Panc1 (cell line): ENCODE measurements at regions not wholly inside any gene's neighbourhood (a gene's known extent, or its start where the extent isn't known, plus 50 kb on each side); places are given as distances from the start of the nearest gene placed in this dataset.

ENCODE experiments used
- ATAC-seq: fragments of 200-7000 bp; cut with Tn5 transposase; 2 replicates; pipeline ENCODE4 v1.9.1; 2020; ENCODE audit warnings: mild to moderate bottlenecking, moderate library complexity
- BruUV-seq: library from RNA; stranded (reverse); fragments of 400-500 nt; replicated peaks from 2 replicates; lab custom pipeline; 2021; lab: Mats Ljungman, UMichigan
- CTCF ChIA-PET: fragments of 300-600 bp; sonication (Branson Sonifier 250); formaldehyde crosslinking; loops from one replicate; lab custom pipeline; 2022; ENCODE audit warnings: antibody characterized with exemption; lab: Charles Lee
- POLR2A ChIA-PET: fragments of 300-600 bp; sonication (Branson Sonifier 250); formaldehyde crosslinking; loops from one replicate; lab custom pipeline; 2022; ENCODE audit warnings: antibody characterized with exemption; lab: Charles Lee
- DNase-seq: peaks from one replicate; pipeline ENCODE4 v3.0.0-alpha.2; 2010; ENCODE audit warnings: low read depth, low spot score
- H3K27ac ChIP-seq: 2 replicates; pipeline ENCODE4 v1.5.1; 2011; ENCODE audit warnings: mild to moderate bottlenecking, low read length, inconsistent platforms
- H3K27me3 ChIP-seq: fragments of 200-500 bp; sonication (Bioruptor generic); 2 replicates; pipeline ENCODE4 v1.6.0; 2014; ENCODE audit warnings: low read length, inconsistent platforms; ENCODE audit not compliant: control insufficient read depth, insufficient read depth
- H3K36me3 ChIP-seq: fragments of 200-500 bp; sonication (Bioruptor generic); 2 replicates; pipeline ENCODE4 v1.5.1; 2014; ENCODE audit warnings: inconsistent platforms, mild to moderate bottlenecking, low read length, moderate library complexity; ENCODE audit not compliant: control insufficient read depth, insufficient read depth
- H3K4me1 ChIP-seq: 2 replicates; pipeline ENCODE4 v1.5.1; 2011; ENCODE audit warnings: inconsistent platforms, mild to moderate bottlenecking, low read length, moderate library complexity; ENCODE audit not compliant: control insufficient read depth, insufficient read depth
- H3K4me3 ChIP-seq, 2 experiments: 2 replicates each; pipeline ENCODE4 v1.5.1; 2011 to 2012; ENCODE audit warnings: low read depth in 2 of 2, low read length in 2 of 2, mild to moderate bottlenecking in 2 of 2, inconsistent platforms in 1 of 2, moderate library complexity in 1 of 2
- H3K9me3 ChIP-seq: fragments of 200-500 bp; sonication (Bioruptor generic); 2 replicates; pipeline ENCODE4 v1.5.1; 2014; ENCODE audit warnings: low read depth, mild to moderate bottlenecking, inconsistent platforms, low read length, moderate library complexity; ENCODE audit not compliant: control insufficient read depth, insufficient read depth
- CTCF ChIP-seq: fragments of 450-650 bp; IDR thresholded peaks from 2 replicates; pipeline ENCODE4 v1.5.1; 2017; ENCODE audit warnings: mild to moderate bottlenecking
- POLR2AphosphoS5 ChIP-seq: IDR thresholded peaks from 2 replicates; pipeline ENCODE4 v1.6.1; 2012; ENCODE audit warnings: mild to moderate bottlenecking, low read depth, low read length, moderate library complexity
- REST ChIP-seq, 2 experiments: IDR thresholded peaks; 2 replicates each; pipeline ENCODE4 v1.6.1; 2011 to 2012; ENCODE audit warnings: low read depth in 2 of 2, control low read depth in 1 of 2, low read length in 1 of 2, mild to moderate bottlenecking in 1 of 2, moderate library complexity in 1 of 2; ENCODE audit not compliant: insufficient read depth in 1 of 2
- SIN3A ChIP-seq: IDR thresholded peaks from 2 replicates; pipeline ENCODE4 v1.6.1; 2012; ENCODE audit warnings: low read depth, mild to moderate bottlenecking, low read length, moderate library complexity, borderline replicate concordance; ENCODE audit not compliant: insufficient read depth
- TCF7L2 ChIP-seq: IDR thresholded peaks from 2 replicates; pipeline ENCODE4 v1.6.1; 2011; ENCODE audit warnings: mild to moderate bottlenecking, low read depth, low read length, inconsistent platforms
- in situ Hi-C: cut with HindIII; loops from 2 replicates; pipeline ENCODE4 v1.10.0; 2016; ENCODE audit warnings: low sequenced_read_pairs, low pct_unique_long_range_greater_than_20kb
- intact Hi-C: fragments of 100-400 bp; cut with micrococcal nuclease; formaldehyde crosslinking; loops from one replicate; pipeline ENCODE4 v1.10.0; 2022; ENCODE audit not compliant: unreplicated experiment

GRCh38 chr13:57799624-57800023 lies 168.1 kb downstream of the PCDH17 start:
- Histone ChIP-seq H3K36me3 (no peaks in the 10 kb centered on the region), H3K4me3 (no peak overlapping the region), H3K9me3 (no peaks in the 10 kb centered on the region), H3K4me1 (no peaks in the 10 kb centered on the region), H3K27me3 (no peaks in the 10 kb centered on the region), H3K27ac (no peak overlapping the region)
- BruUV-seq = no TSS peak
- ATAC-seq = no peak
- TF ChIP-seq TCF7L2 = no peak
- no peak for TF ChIP-seq SIN3A
- TF ChIP-seq REST (IDR thresholded peaks at IDR 0.05; ENCODE audit: insufficient read depth in 1 of 2, low read depth in 2 of 2, low read length in 1 of 2) = no peak
- TF ChIP-seq CTCF = no peak
- TF ChIP-seq POLR2AphosphoS5 = no peak
- POLR2A ChIA-PET = no interaction called here
- no peak for DNase-seq
- in situ Hi-C loops = no loop called here
- intact Hi-C loops = no loop called here
- CTCF ChIA-PET = no interaction called here

GRCh38 chr13:57813651-57814050 lies 182.1 kb downstream of the PCDH17 start:
- H3K36me3 ChIP-seq = no peaks in the 10 kb centered on the region
- in situ Hi-C loops = no loop called here
- no TSS peak for BruUV-seq
- ChIA-PET POLR2A (no interaction called here), CTCF (no interaction called here)
- intact Hi-C loops = no loop called here
- DNase-seq (no peak), ATAC-seq (no peak)
- H3K4me3 ChIP-seq = no peak overlapping the region
- no peak overlapping the region for H3K27ac ChIP-seq
- H3K9me3 ChIP-seq = no peaks in the 10 kb centered on the region
- no peaks in the 10 kb centered on the region for H3K27me3 ChIP-seq
- H3K4me1 ChIP-seq = no peaks in the 10 kb centered on the region
- TF ChIP-seq POLR2AphosphoS5 (no peak), TCF7L2 (no peak)

- ATAC-seq = no peak
- POLR2A ChIA-PET = no interaction called here
- in situ Hi-C loops = no loop called here
- Histone ChIP-seq H3K27ac (no peak overlapping the region), H3K4me3 (no peak overlapping the region), H3K36me3 (no peaks in the 10 kb centered on the region), H3K4me1 (no peaks in the 10 kb centered on the region), H3K9me3 (no peaks in the 10 kb centered on the region), H3K27me3 (no peaks in the 10 kb centered on the region)
- CTCF ChIA-PET = no interaction called here
- intact Hi-C loops = no loop called here
- no peak for DNase-seq
- no peak for TF ChIP-seq POLR2AphosphoS5
- no peak for TF ChIP-seq TCF7L2
- TF ChIP-seq SIN3A = no peak
- TF ChIP-seq REST (IDR thresholded peaks at IDR 0.05; ENCODE audit: insufficient read depth in 1 of 2, low read depth in 2 of 2, low read length in 1 of 2) = no peak
- TF ChIP-seq CTCF = no peak
- BruUV-seq = no TSS peak
Observed at GRCh38 chr13:57815600-57815999, 184.1 kb downstream of the PCDH17 start.
